Eye (tissue), 1 donor: ENCODE measurements at regions not wholly inside any gene's neighbourhood (a gene's known extent, or its start where the extent isn't known, plus 50 kb on each side); places are given as distances from the start of the nearest gene placed in this dataset.

Experiments
- DNase-seq: peaks from one replicate; pipeline ENCODE4 v3.0.0-alpha.2; 2015

- DNase-seq: no peak
Measured at GRCh38 chr14:43956741-43957140, 550.3 kb downstream of the FSCB start.

GRCh38 chr14:43949400-43949799 is 557.7 kb downstream of the FSCB start:
- no peak for DNase-seq

- no peak for DNase-seq
Measured at GRCh38 chr14:43939836-43940235, 567.2 kb downstream of the FSCB start.

GRCh38 chr14:43938588-43939281 is 568.3 kb downstream of the FSCB start:
- DNase-seq: no peak

GRCh38 chr14:43937001-43937400 is 570.1 kb downstream of the FSCB start:
- DNase-seq: no peak

- DNase-seq: no peak
Measured at GRCh38 chr14:43934102-43934501, 573.0 kb downstream of the FSCB start.

GRCh38 chr14:43914041-43914693 is 592.9 kb downstream of the FSCB start:
- DNase-seq: no peak

- no peak for DNase-seq
Measured at GRCh38 chr14:43903209-43903608, 603.9 kb downstream of the FSCB start.

- DNase-seq: no peak
Measured at GRCh38 chr14:43901911-43902673, 605.0 kb downstream of the FSCB start.

GRCh38 chr14:43900173-43900655 is 606.9 kb downstream of the FSCB start:
- DNase-seq: no peak

- peak; percentile 30 for DNase-seq
Measured at GRCh38 chr14:43898687-43899086, 608.4 kb downstream of the FSCB start.

GRCh38 chr14:43896044-43896443 is 611.0 kb downstream of the FSCB start:
- DNase-seq: no peak

GRCh38 chr14:43894534-43894933 is 612.5 kb downstream of the FSCB start:
- DNase-seq: no peak

GRCh38 chr14:43887523-43887922 is 619.6 kb downstream of the FSCB start:
- no peak for DNase-seq

GRCh38 chr14:43877351-43877960 is 629.6 kb downstream of the FSCB start:
- no peak for DNase-seq

GRCh38 chr14:43872752-43873655 is 634.1 kb downstream of the FSCB start:
- DNase-seq: no peak

- no peak for DNase-seq
Measured at GRCh38 chr14:43872222-43872621, 634.9 kb downstream of the FSCB start.

- no peak for DNase-seq
Measured at GRCh38 chr14:43858981-43859380, 648.1 kb downstream of the FSCB start.

GRCh38 chr14:43855556-43855955 is 651.5 kb downstream of the FSCB start:
- DNase-seq: peak; percentile 1

- DNase-seq: no peak
Measured at GRCh38 chr14:43853541-43853940, 653.5 kb downstream of the FSCB start.

GRCh38 chr14:43803076-43803689 is 703.9 kb downstream of the FSCB start:
- DNase-seq: no peak
